A549 (cell line): ENCODE measurements at regions not wholly inside any gene's neighbourhood (a gene's known extent, or its start where the extent isn't known, plus 50 kb on each side); places are given as distances from the start of the nearest gene placed in this dataset.

Experiments
- ATAC-seq, 2 experiments: fragments of 200-7000 bp in 1 of 2; fragments of >200 bp in 1 of 2; cut with Nextera tagmentation in 1 of 2; cut with Tn5 transposase in 1 of 2; 3 replicates each; pipeline versions ENCODE4 v1.8.0 to v1.9.1; 2018 to 2020; ENCODE audit warnings: mild to moderate bottlenecking in 1 of 2, moderate library complexity in 1 of 2
- CTCF ChIA-PET: fragments of 300-600 bp; sonication (Branson Sonifier 250); formaldehyde crosslinking; extraction: SDS; loops from one replicate; lab custom pipeline; 2021; ENCODE audit warnings: antibody characterized with exemption, inconsistent platforms; lab: Yijun Ruan, JAX
- POLR2A ChIA-PET: fragments of 350-600 bp; formaldehyde crosslinking; extraction: SDS; loops from one replicate; lab custom pipeline; 2021; ENCODE audit warnings: antibody characterized with exemption, inconsistent platforms; lab: Yijun Ruan, JAX
- DNase-seq, 2 experiments: peaks; one replicate each; pipeline versions ENCODE4 v3.0.0 to v3.0.0-alpha.2; 2011 to 2016; ENCODE audit warnings: low read depth in 1 of 2, low spot score in 1 of 2
- FAIRE-seq: peaks from 2 replicates; lab custom pipeline; 2011; peaks lifted over from hg19 to GRCh38; lab: Jason Lieb, UNC
- H3K27ac ChIP-seq, 2 experiments: fragments of >200 bp; sonication (Bioruptor Twin); formaldehyde crosslinking; 3 replicates each; pipeline ENCODE4 v1.5.1; 2016 to 2017
- H3K4me1 ChIP-seq: fragments of >200 bp; sonication (Bioruptor Twin); formaldehyde crosslinking; 3 replicates; pipeline ENCODE4 v1.6.1; 2016
- H3K4me2 ChIP-seq: fragments of >200 bp; sonication (Bioruptor Twin); formaldehyde crosslinking; 3 replicates; pipeline ENCODE4 v1.6.1; 2016
- H3K4me3 ChIP-seq: fragments of >200 bp; sonication (Bioruptor Twin); formaldehyde crosslinking; 3 replicates; pipeline ENCODE4 v1.5.1; 2016
- H3K9me3 ChIP-seq: fragments of >200 bp; sonication (Bioruptor Twin); formaldehyde crosslinking; 3 replicates; pipeline ENCODE4 v1.6.1; 2016
- BHLHE40 ChIP-seq: IDR thresholded peaks from 2 replicates; pipeline ENCODE4 v1.6.1; 2012; ENCODE audit warnings: low read depth, low read length, inconsistent platforms
- CBX8 ChIP-seq: fragments of 200-600 bp; sonication (generic); IDR thresholded peaks from 2 replicates; pipeline ENCODE4 v1.6.1; 2016
- CEBPB ChIP-seq, 2 experiments: fragments of >200 bp in 1 of 2; sonication (Bioruptor Twin) in 1 of 2; formaldehyde crosslinking in 1 of 2; IDR thresholded peaks; 2 replicates each; pipeline ENCODE4 v1.6.1; 2012 to 2016
- CHD2 ChIP-seq: fragments of 150-350 bp; IDR thresholded peaks from 2 replicates; pipeline ENCODE4 v1.6.1; 2014; ENCODE audit warnings: low read length; ENCODE audit not compliant: partially characterized antibody
- HEYL ChIP-seq: fragments of 250-450 bp; sonication (Bioruptor Pico); IDR thresholded peaks from 2 replicates; pipeline ENCODE4 v1.8.0; 2021; ENCODE audit warnings: mild to moderate bottlenecking, moderate library complexity
- HOXA7 ChIP-seq: fragments of 250-450 bp; sonication (Bioruptor Pico); IDR thresholded peaks from 2 replicates; pipeline ENCODE4 v1.5.0; 2020; ENCODE audit warnings: mild to moderate bottlenecking, moderate library complexity
- JUNB ChIP-seq: fragments of >200 bp; sonication (Bioruptor Twin); formaldehyde crosslinking; IDR thresholded peaks from 2 replicates; pipeline ENCODE4 v1.6.1; 2016
- KDM1A ChIP-seq: fragments of 200-600 bp; sonication (generic); IDR thresholded peaks from 2 replicates; pipeline ENCODE4 v1.6.1; 2016; ENCODE audit warnings: low read depth, mild to moderate bottlenecking
- MAFK ChIP-seq: fragments of 450-650 bp; IDR thresholded peaks from 2 replicates; pipeline ENCODE4 v1.6.1; 2014; ENCODE audit not compliant: partially characterized antibody
- MYC ChIP-seq: IDR thresholded peaks from 2 replicates; pipeline ENCODE4 v1.6.1; 2012; ENCODE audit warnings: mild to moderate bottlenecking, inconsistent platforms, low read length, improper control_type of control experiment, borderline replicate concordance
- PHF8 ChIP-seq: fragments of 200-600 bp; sonication (generic); IDR thresholded peaks from 2 replicates; pipeline ENCODE4 v1.6.1; 2016; ENCODE audit warnings: low read depth, mild to moderate bottlenecking, antibody characterized with exemption, moderate library complexity, borderline replicate concordance
- RAD21 ChIP-seq, 2 experiments: fragments of >200 bp in 1 of 2; sonication (Bioruptor Twin) in 1 of 2; formaldehyde crosslinking in 1 of 2; IDR thresholded peaks in 1 of 2; conservative IDR thresholded peaks in 1 of 2; 2 replicates in 1 of 2; 3 replicates in 1 of 2; pipeline ENCODE4 v1.6.1; 2012 to 2018; ENCODE audit warnings: inconsistent platforms in 1 of 2
- RCOR1 ChIP-seq: fragments of 150-350 bp; IDR thresholded peaks from 2 replicates; pipeline ENCODE4 v1.6.1; 2014; ENCODE audit warnings: antibody characterized with exemption, low read length, low read depth
- SREBF2 ChIP-seq: fragments of 450-650 bp; IDR thresholded peaks from 2 replicates; pipeline ENCODE4 v1.6.1; 2014; ENCODE audit warnings: mild to moderate bottlenecking, moderate library complexity
- TFCP2L1 ChIP-seq: fragments of 250-450 bp; sonication (Bioruptor Pico); IDR thresholded peaks from 2 replicates; pipeline ENCODE4 v1.5.0; 2021; ENCODE audit warnings: mild to moderate bottlenecking
- USF2 ChIP-seq: fragments of 450-650 bp; IDR thresholded peaks from 2 replicates; pipeline ENCODE4 v1.6.1; 2014; ENCODE audit warnings: antibody characterized with exemption
- ZC3H11A ChIP-seq: fragments of 450-650 bp; IDR thresholded peaks from 2 replicates; pipeline ENCODE4 v1.6.1; 2014; ENCODE audit warnings: antibody characterized with exemption, mild to moderate bottlenecking
- ZNF302 ChIP-seq: fragments of 250-450 bp; sonication (Bioruptor Pico); IDR thresholded peaks from 2 replicates; pipeline ENCODE4 v1.9.0; 2021; ENCODE audit warnings: inconsistent platforms, mild to moderate bottlenecking, moderate library complexity
- WGBS: methylation state at CpG from one replicate; pipeline ENCODE4 v1.1.6; 2017; ENCODE audit errors: missing lambda C conversion rate; 5-methylcytosine and 5-hydroxymethylcytosine counted together
- TF ChIP-seq, protein P1 (sequence below): fragments of 200-600 bp; sonication (generic); IDR thresholded peaks from 2 replicates; pipeline ENCODE4 v1.6.1; 2016; ENCODE audit warnings: antibody characterized with exemption, mild to moderate bottlenecking, moderate library complexity
- TF ChIP-seq, protein P2 (sequence below): fragments of >200 bp; sonication (Bioruptor Twin); formaldehyde crosslinking; IDR thresholded peaks from 3 replicates; pipeline ENCODE4 v1.6.1; 2016
- TF ChIP-seq, protein P3 (sequence below): fragments of >200 bp; sonication (Bioruptor Twin); formaldehyde crosslinking; IDR thresholded peaks from 2 replicates; pipeline ENCODE4 v1.6.1; 2016
- TF ChIP-seq, protein P4 (sequence below): fragments of 250-450 bp; sonication (Bioruptor Pico); IDR thresholded peaks from 2 replicates; pipeline ENCODE4 v1.5.0; 2020; ENCODE audit warnings: low read depth, mild to moderate bottlenecking, moderate library complexity

DNA sequence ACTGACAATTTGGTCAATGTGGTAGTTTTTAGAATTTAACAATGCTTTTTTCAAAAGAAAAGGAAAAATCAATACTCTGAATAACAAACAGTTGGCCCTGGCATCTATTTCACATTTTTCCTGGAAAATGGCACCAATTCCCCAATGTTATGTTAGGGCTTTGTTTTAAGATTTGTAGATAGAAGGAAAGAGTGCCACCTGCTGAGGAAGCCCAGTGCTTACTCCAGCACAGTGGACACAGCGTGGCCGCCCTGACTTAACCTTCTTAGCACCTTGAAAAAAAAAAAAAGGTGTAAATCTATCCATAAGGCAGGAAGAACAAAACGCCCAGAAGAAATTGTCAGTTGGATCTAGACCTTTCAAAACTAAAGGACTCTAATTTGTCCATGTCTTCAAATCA lies 110.7 kb upstream of the CNTN4 start (continued):
- no peak for TF ChIP-seq USF2
- no peak for TF ChIP-seq MAFK
- no peak for TF ChIP-seq CHD2
- no peak for TF ChIP-seq BHLHE40
- no peak for TF ChIP-seq MYC
- no peak for TF ChIP-seq CBX8
- TF ChIP-seq RCOR1 = no peak

DNA sequence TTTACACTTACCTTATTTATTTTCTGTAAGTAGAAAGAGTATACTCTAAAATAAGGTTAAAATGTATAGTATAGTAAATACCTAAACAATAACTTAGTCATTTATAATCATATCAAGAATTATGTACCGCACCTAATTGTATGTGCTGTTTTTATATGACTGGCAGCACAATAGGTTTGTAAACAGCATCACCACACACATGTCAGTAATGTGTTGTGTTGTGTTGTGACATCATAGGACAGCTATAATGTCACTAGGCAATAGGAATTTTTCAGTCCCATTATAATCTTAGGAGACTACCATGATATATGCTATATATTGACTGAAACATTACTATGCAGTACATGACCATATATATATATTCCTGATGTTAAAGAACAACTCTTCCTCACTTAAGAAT lies 99.9 kb upstream of the CNTN4 start:
- no peak for ATAC-seq
- POLR2A ChIA-PET = no interaction called here

GRCh38 chr3:2001306-2002108 lies 97.2 kb upstream of the CNTN4 start:
- ATAC-seq (no peak), FAIRE-seq (no peak), DNase-seq (no peak)
- Histone ChIP-seq H3K27ac (no peak overlapping the region), H3K4me1 (no peaks in the 10 kb centered on the region), H3K4me3 (no peak overlapping the region), H3K9me3 (no peaks in the 10 kb centered on the region), H3K4me2 (no peak overlapping the region)
- TF ChIP-seq HOXA7 (CRISPR knock-in tag) = no peak
- no peak for TF ChIP-seq PHF8
- TF ChIP-seq, protein P1, sequence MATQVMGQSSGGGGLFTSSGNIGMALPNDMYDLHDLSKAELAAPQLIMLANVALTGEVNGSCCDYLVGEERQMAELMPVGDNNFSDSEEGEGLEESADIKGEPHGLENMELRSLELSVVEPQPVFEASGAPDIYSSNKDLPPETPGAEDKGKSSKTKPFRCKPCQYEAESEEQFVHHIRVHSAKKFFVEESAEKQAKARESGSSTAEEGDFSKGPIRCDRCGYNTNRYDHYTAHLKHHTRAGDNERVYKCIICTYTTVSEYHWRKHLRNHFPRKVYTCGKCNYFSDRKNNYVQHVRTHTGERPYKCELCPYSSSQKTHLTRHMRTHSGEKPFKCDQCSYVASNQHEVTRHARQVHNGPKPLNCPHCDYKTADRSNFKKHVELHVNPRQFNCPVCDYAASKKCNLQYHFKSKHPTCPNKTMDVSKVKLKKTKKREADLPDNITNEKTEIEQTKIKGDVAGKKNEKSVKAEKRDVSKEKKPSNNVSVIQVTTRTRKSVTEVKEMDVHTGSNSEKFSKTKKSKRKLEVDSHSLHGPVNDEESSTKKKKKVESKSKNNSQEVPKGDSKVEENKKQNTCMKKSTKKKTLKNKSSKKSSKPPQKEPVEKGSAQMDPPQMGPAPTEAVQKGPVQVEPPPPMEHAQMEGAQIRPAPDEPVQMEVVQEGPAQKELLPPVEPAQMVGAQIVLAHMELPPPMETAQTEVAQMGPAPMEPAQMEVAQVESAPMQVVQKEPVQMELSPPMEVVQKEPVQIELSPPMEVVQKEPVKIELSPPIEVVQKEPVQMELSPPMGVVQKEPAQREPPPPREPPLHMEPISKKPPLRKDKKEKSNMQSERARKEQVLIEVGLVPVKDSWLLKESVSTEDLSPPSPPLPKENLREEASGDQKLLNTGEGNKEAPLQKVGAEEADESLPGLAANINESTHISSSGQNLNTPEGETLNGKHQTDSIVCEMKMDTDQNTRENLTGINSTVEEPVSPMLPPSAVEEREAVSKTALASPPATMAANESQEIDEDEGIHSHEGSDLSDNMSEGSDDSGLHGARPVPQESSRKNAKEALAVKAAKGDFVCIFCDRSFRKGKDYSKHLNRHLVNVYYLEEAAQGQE = no peak
- no peak for TF ChIP-seq HEYL (CRISPR knock-in tag)
- TF ChIP-seq TFCP2L1 (CRISPR knock-in tag) = no peak
- TF ChIP-seq JUNB = no peak
- 43% methylated on average over 9 of the region's 9 CpGs for WGBS
- ChIA-PET CTCF (interaction anchor here (0.8 kb wide), 1 partner anchor 335 kb away, joined by 3 read pairs; no protein-coding TSS in a partner anchor), POLR2A (no interaction called here)

More for the DNA sequence above, 99.9 kb upstream of the CNTN4 start:
- H3K27ac ChIP-seq = no peak overlapping the region
- no peak overlapping the region for H3K4me2 ChIP-seq
- DNase-seq = no peak
- no peak for FAIRE-seq
- 20% methylated on average over 1 of the region's 1 CpG for WGBS
- H3K4me1 ChIP-seq = no peaks in the 10 kb centered on the region
- no peak overlapping the region for H3K4me3 ChIP-seq
- H3K9me3 ChIP-seq = no peaks in the 10 kb centered on the region
- CTCF ChIA-PET = no interaction called here
- no peak for TF ChIP-seq ZNF302 (CRISPR knock-in tag)
- TF ChIP-seq PHF8 = no peak
- TF ChIP-seq CEBPB (IDR thresholded peaks at IDR 0.05) = no peak
- TF ChIP-seq, protein P2, sequence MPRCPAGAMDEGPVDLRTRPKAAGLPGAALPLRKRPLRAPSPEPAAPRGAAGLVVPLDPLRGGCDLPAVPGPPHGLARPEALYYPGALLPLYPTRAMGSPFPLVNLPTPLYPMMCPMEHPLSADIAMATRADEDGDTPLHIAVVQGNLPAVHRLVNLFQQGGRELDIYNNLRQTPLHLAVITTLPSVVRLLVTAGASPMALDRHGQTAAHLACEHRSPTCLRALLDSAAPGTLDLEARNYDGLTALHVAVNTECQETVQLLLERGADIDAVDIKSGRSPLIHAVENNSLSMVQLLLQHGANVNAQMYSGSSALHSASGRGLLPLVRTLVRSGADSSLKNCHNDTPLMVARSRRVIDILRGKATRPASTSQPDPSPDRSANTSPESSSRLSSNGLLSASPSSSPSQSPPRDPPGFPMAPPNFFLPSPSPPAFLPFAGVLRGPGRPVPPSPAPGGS = no peak
- TF ChIP-seq, protein P3, sequence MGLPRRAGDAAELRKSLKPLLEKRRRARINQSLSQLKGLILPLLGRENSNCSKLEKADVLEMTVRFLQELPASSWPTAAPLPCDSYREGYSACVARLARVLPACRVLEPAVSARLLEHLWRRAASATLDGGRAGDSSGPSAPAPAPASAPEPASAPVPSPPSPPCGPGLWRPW = no peak
- TF ChIP-seq, protein P4, sequence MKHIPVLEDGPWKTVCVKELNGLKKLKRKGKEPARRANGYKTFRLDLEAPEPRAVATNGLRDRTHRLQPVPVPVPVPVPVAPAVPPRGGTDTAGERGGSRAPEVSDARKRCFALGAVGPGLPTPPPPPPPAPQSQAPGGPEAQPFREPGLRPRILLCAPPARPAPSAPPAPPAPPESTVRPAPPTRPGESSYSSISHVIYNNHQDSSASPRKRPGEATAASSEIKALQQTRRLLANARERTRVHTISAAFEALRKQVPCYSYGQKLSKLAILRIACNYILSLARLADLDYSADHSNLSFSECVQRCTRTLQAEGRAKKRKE (CRISPR knock-in tag) = no peak
- no peak for TF ChIP-seq USF2
- no peak for TF ChIP-seq ZC3H11A
- no peak for TF ChIP-seq RAD21 (conservative IDR thresholded peaks at IDR 0.05 in 1 of 2, IDR thresholded peaks at IDR 0.05 in 1 of 2)
- no peak for TF ChIP-seq SREBF2
- TF ChIP-seq KDM1A = no peak
